ENCODE measurements at regions not wholly inside any gene's neighbourhood (a gene's known extent, or its start where the extent isn't known, plus 50 kb on each side); places are given as distances from the start of the nearest gene placed in this dataset.

GRCh38 chr13:78085434-78086225 is 167.0 kb upstream of the EDNRB start:
- Mint-ChIP-seq H3K4me1 (ENCODE audit: insufficient read depth, unreplicated experiment) (no peaks in the 10 kb centered on the region), H3K9me3 (ENCODE audit: unreplicated experiment) (no peaks in the 10 kb centered on the region), H3K36me3 (ENCODE audit: insufficient read depth, unreplicated experiment) (no peaks in the 10 kb centered on the region), H3K4me3 (ENCODE audit: unreplicated experiment) (no peak overlapping the region), H3K27ac (ENCODE audit: low read depth, unreplicated experiment) (no peak overlapping the region), H3K27me3 (ENCODE audit: insufficient read depth, unreplicated experiment) (no peaks in the 10 kb centered on the region)
- intact Hi-C loops (cut with micrococcal nuclease): no loop called here
- CTCF ChIA-PET: no interaction called here
- no peak for TF ChIP-seq CTCF (IDR thresholded peaks at IDR 0.05; ENCODE audit: unreplicated experiment)
- POLR2A ChIA-PET: no interaction called here
- no TSS peak for BruUV-seq (replicated peaks)
- DNase-seq (ENCODE audit: unreplicated experiment): no peak

GRCh38 chr13:78084401-78084800 is 165.8 kb upstream of the EDNRB start:
- Mint-ChIP-seq H3K4me1 (ENCODE audit: insufficient read depth, unreplicated experiment) (no peaks in the 10 kb centered on the region), H3K36me3 (ENCODE audit: insufficient read depth, unreplicated experiment) (no peaks in the 10 kb centered on the region), H3K4me3 (ENCODE audit: unreplicated experiment) (no peak overlapping the region), H3K27me3 (ENCODE audit: insufficient read depth, unreplicated experiment) (no peaks in the 10 kb centered on the region), H3K27ac (ENCODE audit: low read depth, unreplicated experiment) (no peak overlapping the region), H3K9me3 (ENCODE audit: unreplicated experiment) (peaks cover 8% of the 10 kb centered on the region)
- POLR2A ChIA-PET: no interaction called here
- intact Hi-C loops (cut with micrococcal nuclease): no loop called here
- BruUV-seq (replicated peaks): no TSS peak
- TF ChIP-seq CTCF (IDR thresholded peaks at IDR 0.05; ENCODE audit: unreplicated experiment): no peak
- DNase-seq (ENCODE audit: unreplicated experiment): no peak
- CTCF ChIA-PET: interaction anchor here (0.6 kb wide), 1 partner anchor 210 kb away, joined by 3 read pairs; no protein-coding TSS in a partner anchor

GRCh38 chr13:78078168-78078567 is 159.5 kb upstream of the EDNRB start:
- CTCF ChIA-PET: no interaction called here
- POLR2A ChIA-PET: no interaction called here
- Mint-ChIP-seq H3K27me3 (ENCODE audit: insufficient read depth, unreplicated experiment) (no peaks in the 10 kb centered on the region), H3K27ac (ENCODE audit: low read depth, unreplicated experiment) (no peak overlapping the region), H3K4me1 (ENCODE audit: insufficient read depth, unreplicated experiment) (no peaks in the 10 kb centered on the region), H3K36me3 (ENCODE audit: insufficient read depth, unreplicated experiment) (no peaks in the 10 kb centered on the region), H3K9me3 (ENCODE audit: unreplicated experiment) (peaks cover 8% of the 10 kb centered on the region), H3K4me3 (ENCODE audit: unreplicated experiment) (no peak overlapping the region)
- no peak for TF ChIP-seq CTCF (IDR thresholded peaks at IDR 0.05; ENCODE audit: unreplicated experiment)
- DNase-seq (ENCODE audit: unreplicated experiment): no peak
- intact Hi-C loops (cut with micrococcal nuclease): no loop called here
- no TSS peak for BruUV-seq (replicated peaks)

- POLR2A ChIA-PET: no interaction called here
- DNase-seq (ENCODE audit: unreplicated experiment): no peak
- H3K4me3 Mint-ChIP-seq (ENCODE audit: unreplicated experiment): no peak overlapping the region
- no peak for TF ChIP-seq CTCF (IDR thresholded peaks at IDR 0.05; ENCODE audit: unreplicated experiment)
- H3K27ac Mint-ChIP-seq (ENCODE audit: low read depth, unreplicated experiment): no peak overlapping the region
- intact Hi-C loops (cut with micrococcal nuclease): no loop called here
- CTCF ChIA-PET: no interaction called here
- H3K36me3 Mint-ChIP-seq (ENCODE audit: insufficient read depth, unreplicated experiment): no peaks in the 10 kb centered on the region
- no TSS peak for BruUV-seq (replicated peaks)
- peaks cover 27% of the 10 kb centered on the region for H3K27me3 Mint-ChIP-seq (ENCODE audit: insufficient read depth, unreplicated experiment)
- H3K4me1 Mint-ChIP-seq (ENCODE audit: insufficient read depth, unreplicated experiment): no peaks in the 10 kb centered on the region
- H3K9me3 Mint-ChIP-seq (ENCODE audit: unreplicated experiment): no peaks in the 10 kb centered on the region
These were observed 148.7 kb upstream of the EDNRB start for GRCh38 chr13:78067290-78067689.
